ENCODE measurements at regions not wholly inside any gene's neighbourhood (a gene's known extent, or its start where the extent isn't known, plus 50 kb on each side); places are given as distances from the start of the nearest gene placed in this dataset.
"Not testable (repeated sequence)": the region's sequence is repeated elsewhere in the genome, so short reads cannot be mapped to it uniquely, and the experiment has no call there.

DNA sequence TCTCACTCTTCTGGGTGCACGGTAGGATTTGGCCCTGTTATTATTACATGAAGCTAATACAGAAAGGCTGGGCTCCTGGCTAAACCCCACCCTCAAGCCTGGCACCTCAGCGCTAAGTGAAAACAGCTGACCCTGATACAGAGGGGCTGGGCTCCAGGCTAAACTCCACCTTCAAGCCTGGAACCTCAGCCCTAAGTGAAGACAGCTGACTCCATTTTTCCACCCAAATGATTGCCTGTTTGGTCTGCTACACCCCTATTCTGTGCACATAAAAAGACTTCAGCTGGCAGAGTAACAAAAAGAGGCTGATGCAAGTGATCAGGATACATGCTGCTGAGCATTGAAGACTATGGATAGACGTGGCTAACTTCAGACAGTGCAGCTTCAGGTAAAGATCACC, 148.4 kb upstream of the CLINT1 start:
- DNase-seq: no peak

GRCh38 chr5:157999696-158000095, 140.8 kb upstream of the CLINT1 start:
- DNase-seq: no peak

- no peak for DNase-seq
Measured at GRCh38 chr5:157997991-157998504, 139.1 kb upstream of the CLINT1 start.

GRCh38 chr5:157994906-157995519, 136.1 kb upstream of the CLINT1 start:
- DNase-seq: no peak

DNA sequence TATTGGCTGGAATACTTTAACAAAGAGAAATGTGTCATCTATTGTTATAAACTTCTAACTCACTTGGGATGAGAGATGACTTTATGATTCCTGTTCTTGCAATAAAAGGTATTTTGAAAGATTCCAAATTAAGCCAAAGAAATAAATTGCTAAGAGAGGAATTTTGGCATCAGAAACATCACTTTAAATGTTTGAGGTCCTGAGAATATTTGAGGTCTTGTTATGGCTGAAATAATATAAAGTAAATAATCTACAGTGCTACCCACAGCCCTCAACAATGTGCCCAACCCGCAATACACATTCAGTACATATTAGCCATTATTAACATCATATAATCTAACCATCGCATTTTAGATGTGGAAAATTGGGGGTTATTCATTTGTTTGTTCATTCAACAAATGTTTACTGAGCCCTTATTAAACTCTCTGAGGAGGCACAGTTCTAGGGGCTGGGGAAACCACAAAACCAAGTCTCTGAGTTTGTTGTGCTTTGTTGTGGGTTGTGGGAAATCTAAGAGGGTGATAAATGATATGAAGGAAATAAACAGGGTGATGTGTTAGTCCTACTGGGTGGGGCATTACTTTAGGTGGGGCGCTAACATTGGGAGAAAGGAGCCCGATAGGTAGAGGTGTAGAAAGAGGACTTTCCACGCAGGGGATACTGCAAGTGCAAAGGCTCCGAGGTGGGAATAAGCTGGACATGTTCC, 135.2 kb upstream of the CLINT1 start:
- no peak for DNase-seq

GRCh38 chr5:157993201-157993600, 134.3 kb upstream of the CLINT1 start:
- DNase-seq: no peak

- no peak for DNase-seq
Measured at GRCh38 chr5:157990583-157991181, 131.7 kb upstream of the CLINT1 start.

GRCh38 chr5:157989296-157989695, 130.4 kb upstream of the CLINT1 start:
- no peak for DNase-seq

- DNase-seq: no peak
Measured at GRCh38 chr5:157987259-157987658, 128.3 kb upstream of the CLINT1 start.

- DNase-seq: no peak
Measured at GRCh38 chr5:157986431-157986990, 127.6 kb upstream of the CLINT1 start.

DNA sequence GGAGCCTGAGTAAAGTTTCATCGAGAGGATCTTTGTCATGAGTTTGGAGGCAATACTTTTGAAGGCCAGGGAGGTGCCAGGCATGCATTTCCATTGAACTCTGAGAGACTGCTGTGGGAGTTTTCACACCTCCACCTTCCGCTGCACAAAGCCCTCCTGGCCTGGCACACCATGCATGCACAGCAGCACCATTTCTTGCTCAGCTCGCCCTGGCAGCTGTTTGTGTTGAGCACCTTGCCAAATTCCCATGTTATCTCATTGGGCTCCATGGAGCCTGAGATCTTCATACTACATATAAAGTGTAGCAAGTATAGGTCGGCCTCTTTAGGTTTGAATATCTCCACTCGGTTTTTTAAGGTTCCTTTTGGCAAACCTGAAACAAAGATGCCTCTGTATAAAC, 125.7 kb upstream of the CLINT1 start:
- no peak for DNase-seq

DNA sequence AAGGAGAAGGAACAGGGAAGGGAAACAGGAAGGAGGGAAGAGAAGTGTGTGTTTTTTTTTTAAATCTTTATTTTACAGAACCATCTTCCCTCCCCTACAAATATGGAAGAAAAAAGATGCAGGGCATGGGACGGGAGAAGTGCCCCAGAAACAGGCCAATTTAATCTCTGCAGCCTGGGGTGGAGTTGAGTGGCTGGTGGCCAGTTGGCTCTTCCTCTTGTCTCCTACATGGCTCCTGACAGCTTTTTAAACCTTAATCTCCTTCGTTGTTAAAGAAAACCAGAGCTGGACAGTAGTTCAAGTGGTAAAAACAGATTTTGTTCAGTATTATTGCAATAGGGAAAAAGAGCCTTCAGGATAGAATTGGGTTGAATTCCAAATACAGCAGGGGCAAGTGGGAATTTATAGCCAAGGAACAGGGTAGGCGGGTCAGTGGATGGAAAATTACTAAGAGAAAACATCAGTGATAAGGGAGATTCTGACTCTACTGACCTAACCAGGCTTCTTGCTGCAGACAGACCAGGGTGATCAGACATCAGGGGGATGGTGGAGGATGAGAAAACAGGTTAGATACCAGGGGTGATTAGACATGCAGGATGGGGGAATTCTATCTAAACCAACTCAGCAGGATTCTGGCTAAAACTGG, 125.1 kb upstream of the CLINT1 start:
- DNase-seq: no peak

DNA sequence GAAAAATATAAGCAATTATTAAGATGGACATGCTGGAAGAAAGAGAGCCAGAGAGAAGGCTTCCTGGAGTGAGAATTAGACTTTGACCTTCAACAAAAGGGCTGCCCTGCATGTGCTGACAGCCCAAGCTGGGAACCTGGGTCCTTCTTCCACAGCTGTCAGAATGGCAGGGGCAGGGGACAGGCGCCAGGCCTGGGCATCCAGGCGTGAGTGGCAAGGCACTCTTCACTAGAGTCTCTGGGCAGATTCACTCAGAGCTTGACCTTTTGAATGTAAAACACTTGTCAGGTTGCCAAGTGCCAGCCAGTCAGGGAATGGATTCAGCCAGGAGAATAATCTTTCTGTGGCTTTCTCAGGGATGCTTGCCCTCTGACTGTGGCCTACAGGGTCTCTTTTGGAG, 119.1 kb upstream of the CLINT1 start:
- no peak for DNase-seq

GRCh38 chr5:157976429-157976828, 117.5 kb upstream of the CLINT1 start:
- DNase-seq: no peak

- no peak for DNase-seq
Measured at GRCh38 chr5:157972579-157972978, 113.6 kb upstream of the CLINT1 start.

- DNase-seq: no peak
Measured at GRCh38 chr5:157971571-157972216, 112.7 kb upstream of the CLINT1 start.

DNA sequence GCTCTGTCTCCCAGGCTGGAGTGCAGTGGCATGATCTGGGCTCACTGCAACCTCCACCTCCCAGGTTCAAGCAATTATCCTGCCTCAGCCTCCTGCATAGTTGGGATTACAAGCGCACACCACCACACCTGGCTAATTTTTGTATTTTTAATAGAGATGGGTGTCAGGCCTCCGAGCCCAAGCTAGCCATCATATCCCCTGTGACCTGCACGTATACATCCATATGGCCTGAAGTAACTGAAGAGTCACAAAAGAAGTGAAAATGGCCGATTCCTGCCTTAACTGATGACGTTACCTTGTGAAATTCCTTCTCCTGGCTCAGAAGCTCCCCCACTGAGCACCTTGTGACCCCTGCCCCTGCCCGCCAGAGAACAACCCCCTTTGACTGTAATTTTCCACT, 109.6 kb upstream of the CLINT1 start:
- DNase-seq: not testable (repeated sequence)

- DNase-seq: no peak
Measured at GRCh38 chr5:157965989-157966388, 107.0 kb upstream of the CLINT1 start.

DNA sequence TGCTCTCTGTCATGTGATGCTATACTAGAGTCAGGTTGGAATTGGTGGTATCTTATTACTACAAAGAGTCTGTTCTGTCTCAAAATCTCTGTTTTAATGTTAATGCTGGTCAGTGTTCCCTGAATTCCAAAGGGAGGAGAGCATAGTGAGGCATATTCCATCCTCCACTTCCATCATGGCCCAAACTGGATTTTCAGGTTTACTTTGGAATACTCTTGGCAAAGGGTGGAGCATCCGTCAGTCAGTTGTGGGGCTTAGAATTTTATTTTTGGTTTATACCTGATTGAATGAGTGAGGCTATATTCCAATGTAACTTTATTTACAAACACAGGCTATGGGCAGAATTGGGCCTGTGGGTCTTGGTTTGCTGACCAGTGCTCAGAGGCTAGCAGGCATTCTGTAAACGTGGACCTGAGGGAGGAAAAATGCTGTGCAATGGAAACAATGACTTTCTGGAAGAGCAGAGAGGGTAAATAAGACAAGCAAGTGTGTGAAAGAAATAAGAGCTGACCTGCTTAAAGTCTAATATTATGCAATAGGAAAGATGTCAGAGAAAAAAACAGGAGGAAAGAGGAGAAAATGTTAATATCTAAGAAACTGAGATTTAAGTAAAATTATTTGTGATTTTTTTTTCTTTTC, 106.2 kb upstream of the CLINT1 start:
- DNase-seq: no peak

DNA sequence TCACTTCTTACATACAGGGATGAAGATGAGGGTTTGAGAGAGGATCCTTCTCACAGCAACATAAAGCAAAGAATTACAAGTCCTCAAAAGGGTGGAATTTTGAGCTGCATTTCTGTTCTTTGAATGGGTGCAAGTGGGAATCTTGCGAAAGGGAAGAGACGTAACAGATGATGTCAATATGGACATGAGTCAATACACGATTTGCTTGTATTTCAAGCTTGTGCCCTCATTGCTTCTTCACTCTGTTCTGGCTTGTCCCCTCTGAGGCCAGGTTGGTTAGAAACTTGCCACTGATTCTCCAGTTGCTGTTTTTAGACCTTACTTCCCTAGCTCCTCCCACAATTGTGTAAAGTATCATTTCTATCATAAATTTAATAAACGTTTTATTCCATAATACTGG, 104.8 kb upstream of the CLINT1 start:
- DNase-seq: no peak

GRCh38 chr5:157963244-157963643, 104.3 kb upstream of the CLINT1 start:
- no peak for DNase-seq

DNA sequence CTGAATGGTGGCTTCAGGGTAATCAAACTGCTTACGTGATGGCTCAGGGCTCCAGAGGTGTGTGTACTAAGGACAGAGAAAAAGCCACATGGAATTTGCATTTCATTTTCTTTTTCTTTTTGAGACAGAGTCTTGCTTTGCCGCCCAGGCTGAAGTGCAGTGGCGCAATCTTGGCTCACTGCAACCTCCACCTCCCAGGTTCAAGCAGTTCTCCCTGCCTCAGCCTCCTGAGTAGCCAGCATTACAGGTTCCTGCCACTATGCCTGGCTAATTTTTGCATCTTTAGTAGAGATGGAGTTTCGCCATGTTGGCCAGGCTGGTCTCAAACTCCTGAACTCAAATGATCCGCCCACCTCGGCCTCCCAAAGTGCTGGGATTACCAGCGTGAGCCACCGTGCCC, 103.7 kb upstream of the CLINT1 start:
- DNase-seq: not testable (repeated sequence)
